ENCODE measurements at regions not wholly inside any gene's neighbourhood (a gene's known extent, or its start where the extent isn't known, plus 50 kb on each side); places are given as distances from the start of the nearest gene placed in this dataset.

GRCh38 chr20:22491194-22491505 lies 93.2 kb downstream of the FOXA2 start:
- TF ChIP-seq CTCF (conservative IDR thresholded peaks at IDR 0.05) (no peak), EZH2 (IDR thresholded peaks at IDR 0.05; ENCODE audit: low read depth) (no peak)
